ENCODE measurements at regions not wholly inside any gene's neighbourhood (a gene's known extent, or its start where the extent isn't known, plus 50 kb on each side); places are given as distances from the start of the nearest gene placed in this dataset.
A peak's percentile ranks its signal among the peaks of the same experiment; 100 is the strongest.

DNA sequence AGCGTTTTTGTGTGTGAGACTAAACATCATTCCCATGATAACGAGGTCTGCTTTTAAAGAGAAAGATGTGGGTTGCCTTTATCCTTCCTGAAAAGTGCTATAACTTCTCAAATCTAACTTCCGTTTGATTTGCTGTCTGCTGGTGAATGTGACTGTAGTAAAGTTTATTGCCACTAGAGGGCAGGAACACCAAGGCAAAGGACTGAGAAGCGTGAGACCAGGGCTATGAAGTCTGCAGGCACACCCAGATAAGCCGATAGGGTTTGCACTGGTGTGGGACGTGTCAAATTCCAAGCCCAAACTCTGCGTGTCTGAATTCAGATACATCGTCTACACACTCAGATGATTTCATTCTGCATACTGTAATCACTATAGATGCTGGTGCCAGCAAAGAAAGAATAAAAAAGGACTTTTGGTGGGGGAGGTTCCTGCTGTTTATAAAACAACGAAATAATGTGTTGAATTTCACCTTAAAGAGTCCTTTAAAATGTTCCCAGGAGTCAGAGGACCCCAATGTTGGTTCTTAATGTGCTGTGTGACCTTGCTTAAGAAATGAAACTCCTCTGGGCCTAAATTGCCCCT is 87.2 kb downstream of the PTTG1 start:
- peak; percentile 73 for DNase-seq (ENCODE audit: low spot score)

DNA sequence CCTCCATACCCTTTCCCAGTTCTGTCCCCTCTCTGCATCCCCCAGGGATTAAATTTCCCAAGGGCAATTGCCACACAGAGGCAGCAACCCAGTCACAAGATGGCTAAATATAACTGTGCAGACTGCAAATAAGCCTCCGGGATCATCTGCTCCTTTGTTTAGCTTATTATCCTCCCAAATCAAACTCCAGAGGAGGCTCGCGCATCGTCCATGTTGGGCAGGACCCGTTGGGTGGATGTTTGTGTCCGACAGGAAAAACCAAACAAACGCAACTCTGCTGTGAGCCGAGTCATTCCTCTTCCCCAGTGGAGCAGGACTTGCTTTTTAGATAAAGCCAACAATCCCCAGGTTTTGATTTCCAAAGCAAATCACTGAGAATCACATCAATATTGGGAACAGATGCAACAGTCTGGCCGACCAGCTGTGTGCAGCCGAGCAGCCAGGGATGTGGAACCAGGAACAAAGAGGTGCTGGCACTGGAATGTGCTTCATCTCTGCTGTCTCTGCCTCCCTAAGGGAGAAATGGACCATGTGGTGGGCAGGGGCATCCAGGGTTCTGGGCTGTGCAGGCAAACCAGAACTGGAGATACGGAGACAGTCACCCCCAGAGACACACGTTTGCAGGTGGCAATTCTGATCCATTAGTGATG is 89.8 kb downstream of the PTTG1 start:
- no peak for DNase-seq (ENCODE audit: low spot score)
